Neural progenitor cell (in vitro differentiated cells): ENCODE measurements at regions not wholly inside any gene's neighbourhood (a gene's known extent, or its start where the extent isn't known, plus 50 kb on each side); places are given as distances from the start of the nearest gene placed in this dataset.

Experiments
- CTCF ChIP-seq: fragments of 200-600 bp; sonication (generic); IDR thresholded peaks from 2 replicates; pipeline ENCODE4 v1.5.1; 2017; ENCODE audit warnings: antibody characterized with exemption, mild to moderate bottlenecking
- EZH2 ChIP-seq: fragments of 200-600 bp; sonication (generic); IDR thresholded peaks from 2 replicates; pipeline ENCODE4 v1.6.1; 2017; ENCODE audit warnings: antibody characterized with exemption, mild to moderate bottlenecking, moderate library complexity
- EZH2phosphoT487 ChIP-seq: fragments of 200-600 bp; sonication (generic); IDR thresholded peaks from 2 replicates; pipeline ENCODE4 v1.6.1; 2017; ENCODE audit warnings: antibody characterized with exemption

GRCh38 chr13:24615114-24615513, 65.1 kb upstream of the ATP12A start:
- TF ChIP-seq CTCF = no peak
- TF ChIP-seq EZH2 = no peak
- no peak for TF ChIP-seq EZH2phosphoT487
